GM23248 (cell line): ENCODE measurements at regions not wholly inside any gene's neighbourhood (a gene's known extent, or its start where the extent isn't known, plus 50 kb on each side); places are given as distances from the start of the nearest gene placed in this dataset.

ENCODE experiments used
- EZH2 ChIP-seq: fragments of 200-600 bp; sonication (generic); IDR thresholded peaks from 2 replicates; pipeline ENCODE4 v1.6.1; 2018; ENCODE audit warnings: antibody characterized with exemption, mild to moderate bottlenecking; ENCODE audit not compliant: insufficient read depth, poor library complexity, severe bottlenecking
- EZH2phosphoT487 ChIP-seq: fragments of 200-600 bp; sonication (generic); IDR thresholded peaks from 2 replicates; pipeline ENCODE4 v1.6.1; 2018; ENCODE audit warnings: antibody characterized with exemption, moderate library complexity, mild to moderate bottlenecking, low read depth; ENCODE audit not compliant: insufficient read depth

DNA sequence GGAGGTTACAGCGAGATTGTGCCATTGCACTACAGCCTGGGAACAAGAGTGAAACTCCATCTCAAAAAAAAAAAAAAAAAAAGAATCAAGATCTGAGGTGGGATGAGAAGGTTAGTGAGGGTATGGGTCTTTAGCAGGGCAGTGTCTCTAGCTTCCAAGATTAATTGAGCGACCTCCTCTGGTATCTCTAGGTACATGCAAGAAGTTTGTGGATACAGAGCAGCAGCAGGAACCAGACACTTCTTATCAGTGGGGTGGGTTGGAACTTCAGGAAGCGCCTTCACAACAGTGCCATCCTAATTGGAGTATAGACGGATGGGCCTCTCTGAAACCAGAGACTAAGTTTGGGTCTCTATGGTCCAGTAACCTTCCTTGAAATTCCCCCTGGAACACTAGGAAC is 51.9 kb upstream of the CISTR start:
- TF ChIP-seq EZH2phosphoT487, result no peak
- TF ChIP-seq EZH2, result no peak
